Activated T-cell treated with anti-CD3 and anti-CD28 coated beads for 1 hour (primary cell): ENCODE measurements at regions not wholly inside any gene's neighbourhood (a gene's known extent, or its start where the extent isn't known, plus 50 kb on each side); places are given as distances from the start of the nearest gene placed in this dataset.

Source experiments
- DNase-seq: peaks from one replicate; pipeline ENCODE4 v3.0.0-alpha.2; 2020; ENCODE audit warnings: low read depth

- peak; percentile 39 for DNase-seq
Measured at GRCh38 chr3:195634426-195635261, 50.9 kb upstream of the APOD start.
